HUES64 (cell line): ENCODE measurements at regions not wholly inside any gene's neighbourhood (a gene's known extent, or its start where the extent isn't known, plus 50 kb on each side); places are given as distances from the start of the nearest gene placed in this dataset.
"Not testable (repeated sequence)": the region's sequence is repeated elsewhere in the genome, so short reads cannot be mapped to it uniquely, and the experiment has no call there.

ENCODE experiments used
- H3K27ac ChIP-seq: 2 replicates; pipeline ENCODE4 v1.7.0; 2013; ENCODE audit warnings: low read depth, low read length, inconsistent platforms
- H3K27me3 ChIP-seq: 2 replicates; pipeline ENCODE4 v1.6.1; 2013; ENCODE audit warnings: mild to moderate bottlenecking, low read length; ENCODE audit not compliant: insufficient read depth
- H3K36me3 ChIP-seq: 2 replicates; pipeline ENCODE4 v1.6.1; 2013; ENCODE audit warnings: mild to moderate bottlenecking, low read length; ENCODE audit not compliant: insufficient read depth
- H3K4me1 ChIP-seq: 2 replicates; pipeline ENCODE4 v1.6.1; 2013; ENCODE audit warnings: mild to moderate bottlenecking, low read length, moderate library complexity; ENCODE audit not compliant: insufficient read depth
- H3K4me3 ChIP-seq: 2 replicates; pipeline ENCODE4 v1.5.1; 2013; ENCODE audit warnings: mild to moderate bottlenecking, low read length, moderate library complexity
- H3K9ac ChIP-seq: 2 replicates; pipeline ENCODE4 v1.6.1; 2013; ENCODE audit warnings: mild to moderate bottlenecking, low read depth, low read length
- H3K9me3 ChIP-seq: 2 replicates; pipeline ENCODE4 v1.6.1; 2013; ENCODE audit warnings: low read depth, low read length; ENCODE audit not compliant: insufficient read depth
- WGBS: fragments of 150-250, 120-280 bp; methylation state at CpG from one replicate; pipeline ENCODE4 v1.1.7; 2013; ENCODE audit warnings: missing lambda C conversion rate; 5-methylcytosine and 5-hydroxymethylcytosine counted together

GRCh38 chr12:46711756-46712155 lies 114.0 kb downstream of the SLC38A4 start:
- H3K9ac ChIP-seq, result no peak overlapping the region
- peaks cover 3% of the 10 kb centered on the region; the same call in 1 of the 2 replicates for H3K9me3 ChIP-seq
- no peaks in the 10 kb centered on the region for H3K36me3 ChIP-seq
- 85% methylated on average over 2 of the region's 3 CpGs for WGBS
- H3K4me3 ChIP-seq, result no peak overlapping the region
- no peaks in the 10 kb centered on the region for H3K27me3 ChIP-seq
- H3K27ac ChIP-seq, result no peak overlapping the region
- H3K4me1 ChIP-seq, result no peaks in the 10 kb centered on the region

- H3K9me3 ChIP-seq, result peaks cover 3% of the 10 kb centered on the region; the same call in 1 of the 2 replicates
- no peak overlapping the region for H3K27ac ChIP-seq
- no peaks in the 10 kb centered on the region for H3K36me3 ChIP-seq
- no peak overlapping the region for H3K9ac ChIP-seq
- H3K4me1 ChIP-seq, result no peaks in the 10 kb centered on the region
- no peaks in the 10 kb centered on the region for H3K27me3 ChIP-seq
- WGBS, result 95% methylated on average over 8 of the region's 9 CpGs
- H3K4me3 ChIP-seq, result no peak overlapping the region
These were observed 115.6 kb downstream of the SLC38A4 start for GRCh38 chr12:46710125-46710743.

GRCh38 chr12:46702581-46703344 lies 123.0 kb downstream of the SLC38A4 start:
- Histone ChIP-seq H3K27ac (no peak overlapping the region), H3K4me1 (no peaks in the 10 kb centered on the region), H3K4me3 (no peak overlapping the region), H3K27me3 (no peaks in the 10 kb centered on the region), H3K36me3 (no peaks in the 10 kb centered on the region), H3K9ac (no peak overlapping the region), H3K9me3 (0 out of 2 replicates have a peak, but pooled peaks cover 2% of the 10 kb centered on the region)
- WGBS, result 93% methylated on average over 9 of the region's 9 CpGs

- 0 out of 2 replicates have a peak, but pooled peaks cover 2% of the 10 kb centered on the region for H3K9me3 ChIP-seq
- H3K4me1 ChIP-seq, result no peaks in the 10 kb centered on the region
- H3K9ac ChIP-seq, result no peak overlapping the region
- H3K27me3 ChIP-seq, result no peaks in the 10 kb centered on the region
- no peak overlapping the region for H3K27ac ChIP-seq
- H3K4me3 ChIP-seq, result no peak overlapping the region
- H3K36me3 ChIP-seq, result no peaks in the 10 kb centered on the region
These were observed 124.4 kb downstream of the SLC38A4 start for GRCh38 chr12:46701356-46701755.

GRCh38 chr12:46699986-46700385 lies 125.8 kb downstream of the SLC38A4 start:
- H3K9me3 ChIP-seq, result 0 out of 2 replicates have a peak, but pooled peaks cover 2% of the 10 kb centered on the region
- no peaks in the 10 kb centered on the region for H3K27me3 ChIP-seq
- no peak overlapping the region for H3K4me3 ChIP-seq
- no peak overlapping the region for H3K27ac ChIP-seq
- no peak overlapping the region for H3K9ac ChIP-seq
- H3K36me3 ChIP-seq, result no peaks in the 10 kb centered on the region
- no peaks in the 10 kb centered on the region for H3K4me1 ChIP-seq

- no peak overlapping the region for H3K9ac ChIP-seq
- no peak overlapping the region for H3K4me3 ChIP-seq
- 0 out of 2 replicates have a peak, but pooled peaks cover 2% of the 10 kb centered on the region for H3K9me3 ChIP-seq
- no peaks in the 10 kb centered on the region for H3K4me1 ChIP-seq
- no peak overlapping the region for H3K27ac ChIP-seq
- no peaks in the 10 kb centered on the region for H3K27me3 ChIP-seq
- H3K36me3 ChIP-seq, result no peaks in the 10 kb centered on the region
These were observed 127.8 kb downstream of the SLC38A4 start for GRCh38 chr12:46698003-46698402.

GRCh38 chr12:46693518-46693917 lies 132.3 kb downstream of the SLC38A4 start:
- WGBS, result 98% methylated on average over 2 of the region's 2 CpGs
- no peaks in the 10 kb centered on the region for H3K27me3 ChIP-seq

GRCh38 chr12:46693034-46693433 lies 132.8 kb downstream of the SLC38A4 start:
- Histone ChIP-seq H3K9ac (no peak overlapping the region), H3K4me1 (no peaks in the 10 kb centered on the region), H3K27me3 (no peaks in the 10 kb centered on the region), H3K27ac (no peak overlapping the region), H3K36me3 (no peaks in the 10 kb centered on the region), H3K4me3 (no peak overlapping the region), H3K9me3 (no peaks in the 10 kb centered on the region)
- WGBS, result 94% methylated on average over 4 of the region's 4 CpGs

More at GRCh38 chr12:46693518-46693917, 132.3 kb downstream of the SLC38A4 start:
- Histone ChIP-seq H3K9me3 (0 out of 2 replicates have a peak, but pooled peaks cover under 1% of the 10 kb centered on the region), H3K9ac (no peak overlapping the region), H3K4me1 (no peaks in the 10 kb centered on the region), H3K4me3 (no peak overlapping the region), H3K27ac (no peak overlapping the region), H3K36me3 (no peaks in the 10 kb centered on the region)

GRCh38 chr12:46692606-46693005 lies 133.2 kb downstream of the SLC38A4 start:
- Histone ChIP-seq H3K27me3 (no peaks in the 10 kb centered on the region), H3K9ac (no peak overlapping the region), H3K27ac (no peak overlapping the region), H3K4me1 (no peaks in the 10 kb centered on the region), H3K9me3 (no peaks in the 10 kb centered on the region), H3K4me3 (no peak overlapping the region), H3K36me3 (no peaks in the 10 kb centered on the region)
- WGBS, result no CpG with 5 or more reads among the region's 3 CpGs

GRCh38 chr12:46686267-46686942 lies 139.4 kb downstream of the SLC38A4 start:
- Histone ChIP-seq H3K36me3 (no peaks in the 10 kb centered on the region), H3K9me3 (peaks cover 9% of the 10 kb centered on the region; the same call in 1 of the 2 replicates), H3K4me1 (no peaks in the 10 kb centered on the region), H3K4me3 (no peak overlapping the region), H3K27ac (no peak overlapping the region), H3K9ac (no peak overlapping the region), H3K27me3 (no peaks in the 10 kb centered on the region)
- WGBS, result no CpG with 5 or more reads among the region's 3 CpGs

GRCh38 chr12:46684243-46684642 lies 141.6 kb downstream of the SLC38A4 start:
- 94% methylated on average over 3 of the region's 3 CpGs for WGBS
- not testable (repeated sequence) for H3K9me3 ChIP-seq, H3K36me3 ChIP-seq, H3K4me3 ChIP-seq, H3K27me3 ChIP-seq, H3K4me1 ChIP-seq, H3K9ac ChIP-seq, H3K27ac ChIP-seq
